WTC11 (cell line): ENCODE measurements at regions not wholly inside any gene's neighbourhood (a gene's known extent, or its start where the extent isn't known, plus 50 kb on each side); places are given as distances from the start of the nearest gene placed in this dataset.

Experiments used
- ATAC-seq: fragments of 200-7000 bp; cut with Tn5 transposase; 2 replicates; pipeline ENCODE4 v1.10.0; 2021; ENCODE audit warnings: mild to moderate bottlenecking, moderate library complexity
- CTCF ChIA-PET: fragments of 300-600 bp; sonication (Branson Sonifier 250); formaldehyde crosslinking; loops from one replicate; lab custom pipeline; 2021; ENCODE audit warnings: antibody characterized with exemption; lab: Charles Lee
- POLR2A ChIA-PET: fragments of 350-600 bp; sonication (Branson Sonifier 250); formaldehyde crosslinking; loops from one replicate; lab custom pipeline; 2021; ENCODE audit warnings: antibody characterized with exemption; lab: Charles Lee
- DNase-seq: peaks from one replicate; pipeline ENCODE4 v3.0.0; 2021; ENCODE audit warnings: low spot score
- H3K27ac Mint-ChIP-seq: 2 replicates; pipeline ENCODE4 v1.8.0; 2021; ENCODE audit warnings: mixed read lengths
- H3K27me3 Mint-ChIP-seq: 2 replicates; pipeline ENCODE4 v1.8.0; 2021; ENCODE audit warnings: low read depth, mild to moderate bottlenecking, moderate library complexity, mixed read lengths
- H3K36me3 Mint-ChIP-seq: 2 replicates; pipeline ENCODE4 v1.8.0; 2021; ENCODE audit warnings: mixed read lengths
- H3K4me1 Mint-ChIP-seq: 2 replicates; pipeline ENCODE4 v1.8.0; 2022; ENCODE audit warnings: mixed read lengths
- H3K4me3 Mint-ChIP-seq: 2 replicates; pipeline ENCODE4 v1.8.0; 2021; ENCODE audit warnings: mild to moderate bottlenecking, moderate library complexity, mixed read lengths
- H3K9me3 Mint-ChIP-seq: 2 replicates; pipeline ENCODE4 v1.8.0; 2021; ENCODE audit warnings: mixed read lengths
- ATF1 ChIP-seq: sonication (generic); formaldehyde crosslinking; IDR thresholded peaks from 2 replicates; pipeline ENCODE4 v1.8.1; 2023; ENCODE audit warnings: mild to moderate bottlenecking, moderate library complexity, missing genetic modification reagents
- CBFB ChIP-seq: sonication (generic); formaldehyde crosslinking; IDR thresholded peaks from 2 replicates; pipeline ENCODE4 v1.8.1; 2022; ENCODE audit warnings: mild to moderate bottlenecking, low read depth, missing genetic modification reagents
- CREB1 ChIP-seq: sonication (generic); formaldehyde crosslinking; IDR thresholded peaks from 2 replicates; pipeline ENCODE4 v1.8.0; 2023; ENCODE audit warnings: mild to moderate bottlenecking, missing genetic modification reagents
- NR3C1 ChIP-seq: sonication (generic); formaldehyde crosslinking; conservative IDR thresholded peaks from 2 replicates; pipeline ENCODE4 v1.8.1; 2023; ENCODE audit warnings: low read depth, mild to moderate bottlenecking, missing genetic modification reagents
- SP1 ChIP-seq: sonication (generic); formaldehyde crosslinking; conservative IDR thresholded peaks from 2 replicates; pipeline ENCODE4 v1.8.1; 2022; ENCODE audit warnings: missing genetic modification reagents
- ZBTB21 ChIP-seq: sonication (generic); formaldehyde crosslinking; IDR thresholded peaks from 2 replicates; pipeline ENCODE4 v1.8.1; 2023; ENCODE audit warnings: mild to moderate bottlenecking, missing genetic modification reagents, borderline replicate concordance
- ZNF416 ChIP-seq: fragments of 250-450 bp; sonication (Bioruptor Pico); IDR thresholded peaks from 2 replicates; pipeline ENCODE4 v1.9.0; 2021; ENCODE audit warnings: mild to moderate bottlenecking, inconsistent platforms
- ZNF423 ChIP-seq: fragments of 250-450 bp; sonication (Bioruptor Pico); IDR thresholded peaks from 2 replicates; pipeline ENCODE4 v2.1.2; 2022; ENCODE audit warnings: mild to moderate bottlenecking, moderate library complexity
- TF ChIP-seq, protein P1 (sequence below): sonication (generic); formaldehyde crosslinking; IDR thresholded peaks from 2 replicates; pipeline ENCODE4 v1.8.1; 2022; ENCODE audit warnings: low read depth, mild to moderate bottlenecking, moderate library complexity, missing genetic modification reagents, borderline replicate concordance
- TF ChIP-seq, protein P2 (sequence below): fragments of 250-450 bp; sonication (Bioruptor Pico); IDR thresholded peaks from 2 replicates; pipeline ENCODE4 v1.9.0; 2021; ENCODE audit warnings: moderate library complexity, mild to moderate bottlenecking, inconsistent platforms, borderline replicate concordance
- TF ChIP-seq, protein P3 (sequence below): fragments of 250-450 bp; sonication (Bioruptor Pico); IDR thresholded peaks from 2 replicates; pipeline ENCODE4 v1.9.0; 2021; ENCODE audit warnings: mild to moderate bottlenecking
- TF ChIP-seq, protein P4 (sequence below): fragments of 250-450 bp; sonication (Bioruptor Pico); IDR thresholded peaks from 2 replicates; pipeline ENCODE4 v2.1.2; 2022; ENCODE audit warnings: mild to moderate bottlenecking, moderate library complexity
- TF ChIP-seq, protein P5 (sequence below): sonication (generic); formaldehyde crosslinking; IDR thresholded peaks from 2 replicates; pipeline ENCODE4 v1.8.1; 2023; ENCODE audit warnings: mild to moderate bottlenecking, missing genetic modification reagents
- TF ChIP-seq, protein P6 (sequence below): sonication (generic); formaldehyde crosslinking; IDR thresholded peaks from 2 replicates; pipeline ENCODE4 v1.8.1; 2023; ENCODE audit warnings: mild to moderate bottlenecking, missing genetic modification reagents
- TF ChIP-seq, protein P7 (sequence below): sonication (generic); formaldehyde crosslinking; IDR thresholded peaks from 2 replicates; pipeline ENCODE4 v1.8.0; 2022; ENCODE audit warnings: mild to moderate bottlenecking, missing genetic modification reagents
- TF ChIP-seq, protein P8 (sequence below): fragments of 200-600 bp; IDR thresholded peaks from 2 replicates; pipeline ENCODE4 v1.8.0; 2022; ENCODE audit warnings: antibody characterized with exemption
- TF ChIP-seq, protein P9 (sequence below): sonication (generic); formaldehyde crosslinking; conservative IDR thresholded peaks from 2 replicates; pipeline ENCODE4 v1.8.1; 2023; ENCODE audit warnings: mild to moderate bottlenecking, low read depth, missing genetic modification reagents, moderate library complexity

DNA sequence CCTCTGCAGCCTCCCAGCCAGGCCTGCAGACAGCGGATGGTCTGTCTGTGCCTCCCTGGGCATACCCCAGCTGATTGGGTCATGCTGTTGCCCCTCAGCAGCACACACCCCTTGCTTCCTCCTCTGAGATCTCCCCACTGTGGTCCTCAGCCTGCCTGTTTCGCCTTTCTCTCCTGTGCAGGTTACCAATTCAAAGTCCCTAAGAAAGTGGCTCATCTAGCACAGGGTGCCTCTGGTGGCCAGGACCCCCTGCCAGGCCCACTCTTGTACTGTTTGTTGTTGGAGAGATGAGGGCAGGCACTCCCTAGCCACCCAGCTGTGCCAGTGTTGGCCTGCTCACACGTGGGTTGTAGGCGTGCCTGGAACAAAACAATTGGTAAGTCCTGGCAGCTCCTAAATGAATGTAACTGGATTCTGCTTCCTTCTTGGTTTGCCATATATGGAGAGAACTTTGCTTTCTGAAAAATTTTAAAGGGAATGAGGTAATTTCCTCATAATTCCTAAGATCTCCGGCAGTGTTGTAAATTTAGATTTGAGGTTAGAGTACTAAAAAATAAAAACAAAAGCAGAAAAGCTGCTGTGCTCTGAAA, 213.2 kb upstream of the IL12A start (continued):
- TF ChIP-seq, protein P1, sequence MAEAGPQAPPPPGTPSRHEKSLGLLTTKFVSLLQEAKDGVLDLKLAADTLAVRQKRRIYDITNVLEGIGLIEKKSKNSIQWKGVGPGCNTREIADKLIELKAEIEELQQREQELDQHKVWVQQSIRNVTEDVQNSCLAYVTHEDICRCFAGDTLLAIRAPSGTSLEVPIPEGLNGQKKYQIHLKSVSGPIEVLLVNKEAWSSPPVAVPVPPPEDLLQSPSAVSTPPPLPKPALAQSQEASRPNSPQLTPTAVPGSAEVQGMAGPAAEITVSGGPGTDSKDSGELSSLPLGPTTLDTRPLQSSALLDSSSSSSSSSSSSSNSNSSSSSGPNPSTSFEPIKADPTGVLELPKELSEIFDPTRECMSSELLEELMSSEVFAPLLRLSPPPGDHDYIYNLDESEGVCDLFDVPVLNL (CRISPR knock-in tag), result no peak
- TF ChIP-seq, protein P2, sequence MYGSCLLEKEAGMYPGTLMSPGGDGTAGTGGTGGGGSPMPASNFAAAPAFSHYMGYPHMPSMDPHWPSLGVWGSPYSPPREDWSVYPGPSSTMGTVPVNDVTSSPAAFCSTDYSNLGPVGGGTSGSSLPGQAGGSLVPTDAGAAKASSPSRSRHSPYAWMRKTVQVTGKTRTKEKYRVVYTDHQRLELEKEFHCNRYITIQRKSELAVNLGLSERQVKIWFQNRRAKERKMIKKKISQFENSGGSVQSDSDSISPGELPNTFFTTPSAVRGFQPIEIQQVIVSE (CRISPR knock-in tag), result no peak
- TF ChIP-seq SP1 (CRISPR knock-in tag) (no peak), CREB1 (CRISPR knock-in tag) (no peak), ZNF423 (CRISPR knock-in tag) (peak; percentile 64; the same call in 1 of the 2 replicates)
- TF ChIP-seq, protein P3, sequence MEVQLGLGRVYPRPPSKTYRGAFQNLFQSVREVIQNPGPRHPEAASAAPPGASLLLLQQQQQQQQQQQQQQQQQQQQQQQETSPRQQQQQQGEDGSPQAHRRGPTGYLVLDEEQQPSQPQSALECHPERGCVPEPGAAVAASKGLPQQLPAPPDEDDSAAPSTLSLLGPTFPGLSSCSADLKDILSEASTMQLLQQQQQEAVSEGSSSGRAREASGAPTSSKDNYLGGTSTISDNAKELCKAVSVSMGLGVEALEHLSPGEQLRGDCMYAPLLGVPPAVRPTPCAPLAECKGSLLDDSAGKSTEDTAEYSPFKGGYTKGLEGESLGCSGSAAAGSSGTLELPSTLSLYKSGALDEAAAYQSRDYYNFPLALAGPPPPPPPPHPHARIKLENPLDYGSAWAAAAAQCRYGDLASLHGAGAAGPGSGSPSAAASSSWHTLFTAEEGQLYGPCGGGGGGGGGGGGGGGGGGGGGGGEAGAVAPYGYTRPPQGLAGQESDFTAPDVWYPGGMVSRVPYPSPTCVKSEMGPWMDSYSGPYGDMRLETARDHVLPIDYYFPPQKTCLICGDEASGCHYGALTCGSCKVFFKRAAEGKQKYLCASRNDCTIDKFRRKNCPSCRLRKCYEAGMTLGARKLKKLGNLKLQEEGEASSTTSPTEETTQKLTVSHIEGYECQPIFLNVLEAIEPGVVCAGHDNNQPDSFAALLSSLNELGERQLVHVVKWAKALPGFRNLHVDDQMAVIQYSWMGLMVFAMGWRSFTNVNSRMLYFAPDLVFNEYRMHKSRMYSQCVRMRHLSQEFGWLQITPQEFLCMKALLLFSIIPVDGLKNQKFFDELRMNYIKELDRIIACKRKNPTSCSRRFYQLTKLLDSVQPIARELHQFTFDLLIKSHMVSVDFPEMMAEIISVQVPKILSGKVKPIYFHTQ (CRISPR knock-in tag), result no peak

DNA sequence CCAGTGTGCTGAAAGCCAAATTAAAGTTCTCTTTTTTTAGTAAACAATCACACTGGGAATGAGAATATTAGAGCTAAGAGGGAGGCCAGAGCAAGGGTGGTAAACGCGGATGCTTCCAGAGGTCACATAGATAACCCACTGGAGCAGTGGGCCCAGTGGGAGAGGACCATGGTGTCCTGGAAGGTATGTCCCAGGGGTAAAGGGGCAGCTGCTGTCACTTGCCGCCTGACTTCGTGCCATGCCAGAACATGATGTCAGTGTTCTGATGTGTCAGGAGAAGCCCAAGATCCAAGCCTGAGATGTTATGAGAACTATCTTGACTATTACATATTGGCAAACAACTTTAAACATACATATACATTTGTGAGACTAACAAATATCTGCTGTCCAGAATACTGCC, 211.9 kb upstream of the IL12A start:
- no peaks in the 10 kb centered on the region for H3K36me3 Mint-ChIP-seq
- POLR2A ChIA-PET, result no interaction called here
- H3K4me1 Mint-ChIP-seq, result peaks cover 19% of the 10 kb centered on the region
- no peaks in the 10 kb centered on the region for H3K27me3 Mint-ChIP-seq
- no peak overlapping the region for H3K27ac Mint-ChIP-seq
- CTCF ChIA-PET, result interaction anchor here (0.6 to 1.4 kb wide), 2 partner anchors 10 to 28 kb away, joined by 3 to 4 read pairs; no protein-coding TSS in a partner anchor
- no peak for ATAC-seq
- H3K9me3 Mint-ChIP-seq, result no peaks in the 10 kb centered on the region
- no peak overlapping the region for H3K4me3 Mint-ChIP-seq
- DNase-seq, result no peak
- TF ChIP-seq NR3C1, result no peak
- TF ChIP-seq ZBTB21, result no peak
- TF ChIP-seq, protein P4, sequence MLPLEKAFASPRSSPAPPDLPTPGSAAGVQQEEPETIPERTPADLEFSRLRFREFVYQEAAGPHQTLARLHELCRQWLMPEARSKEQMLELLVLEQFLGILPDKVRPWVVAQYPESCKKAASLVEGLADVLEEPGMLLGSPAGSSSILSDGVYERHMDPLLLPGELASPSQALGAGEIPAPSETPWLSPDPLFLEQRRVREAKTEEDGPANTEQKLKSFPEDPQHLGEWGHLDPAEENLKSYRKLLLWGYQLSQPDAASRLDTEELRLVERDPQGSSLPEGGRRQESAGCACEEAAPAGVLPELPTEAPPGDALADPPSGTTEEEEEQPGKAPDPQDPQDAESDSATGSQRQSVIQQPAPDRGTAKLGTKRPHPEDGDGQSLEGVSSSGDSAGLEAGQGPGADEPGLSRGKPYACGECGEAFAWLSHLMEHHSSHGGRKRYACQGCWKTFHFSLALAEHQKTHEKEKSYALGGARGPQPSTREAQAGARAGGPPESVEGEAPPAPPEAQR, result no peak
- TF ChIP-seq CBFB (CRISPR knock-in tag), result no peak
- TF ChIP-seq, protein P5, sequence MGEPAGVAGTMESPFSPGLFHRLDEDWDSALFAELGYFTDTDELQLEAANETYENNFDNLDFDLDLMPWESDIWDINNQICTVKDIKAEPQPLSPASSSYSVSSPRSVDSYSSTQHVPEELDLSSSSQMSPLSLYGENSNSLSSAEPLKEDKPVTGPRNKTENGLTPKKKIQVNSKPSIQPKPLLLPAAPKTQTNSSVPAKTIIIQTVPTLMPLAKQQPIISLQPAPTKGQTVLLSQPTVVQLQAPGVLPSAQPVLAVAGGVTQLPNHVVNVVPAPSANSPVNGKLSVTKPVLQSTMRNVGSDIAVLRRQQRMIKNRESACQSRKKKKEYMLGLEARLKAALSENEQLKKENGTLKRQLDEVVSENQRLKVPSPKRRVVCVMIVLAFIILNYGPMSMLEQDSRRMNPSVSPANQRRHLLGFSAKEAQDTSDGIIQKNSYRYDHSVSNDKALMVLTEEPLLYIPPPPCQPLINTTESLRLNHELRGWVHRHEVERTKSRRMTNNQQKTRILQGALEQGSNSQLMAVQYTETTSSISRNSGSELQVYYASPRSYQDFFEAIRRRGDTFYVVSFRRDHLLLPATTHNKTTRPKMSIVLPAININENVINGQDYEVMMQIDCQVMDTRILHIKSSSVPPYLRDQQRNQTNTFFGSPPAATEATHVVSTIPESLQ (CRISPR knock-in tag), result no peak
- TF ChIP-seq, protein P6, sequence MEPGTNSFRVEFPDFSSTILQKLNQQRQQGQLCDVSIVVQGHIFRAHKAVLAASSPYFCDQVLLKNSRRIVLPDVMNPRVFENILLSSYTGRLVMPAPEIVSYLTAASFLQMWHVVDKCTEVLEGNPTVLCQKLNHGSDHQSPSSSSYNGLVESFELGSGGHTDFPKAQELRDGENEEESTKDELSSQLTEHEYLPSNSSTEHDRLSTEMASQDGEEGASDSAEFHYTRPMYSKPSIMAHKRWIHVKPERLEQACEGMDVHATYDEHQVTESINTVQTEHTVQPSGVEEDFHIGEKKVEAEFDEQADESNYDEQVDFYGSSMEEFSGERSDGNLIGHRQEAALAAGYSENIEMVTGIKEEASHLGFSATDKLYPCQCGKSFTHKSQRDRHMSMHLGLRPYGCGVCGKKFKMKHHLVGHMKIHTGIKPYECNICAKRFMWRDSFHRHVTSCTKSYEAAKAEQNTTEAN (CRISPR knock-in tag), result no peak
- TF ChIP-seq, protein P7, sequence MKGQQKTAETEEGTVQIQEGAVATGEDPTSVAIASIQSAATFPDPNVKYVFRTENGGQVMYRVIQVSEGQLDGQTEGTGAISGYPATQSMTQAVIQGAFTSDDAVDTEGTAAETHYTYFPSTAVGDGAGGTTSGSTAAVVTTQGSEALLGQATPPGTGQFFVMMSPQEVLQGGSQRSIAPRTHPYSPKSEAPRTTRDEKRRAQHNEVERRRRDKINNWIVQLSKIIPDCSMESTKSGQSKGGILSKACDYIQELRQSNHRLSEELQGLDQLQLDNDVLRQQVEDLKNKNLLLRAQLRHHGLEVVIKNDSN (CRISPR knock-in tag), result no peak
- TF ChIP-seq, protein P8, sequence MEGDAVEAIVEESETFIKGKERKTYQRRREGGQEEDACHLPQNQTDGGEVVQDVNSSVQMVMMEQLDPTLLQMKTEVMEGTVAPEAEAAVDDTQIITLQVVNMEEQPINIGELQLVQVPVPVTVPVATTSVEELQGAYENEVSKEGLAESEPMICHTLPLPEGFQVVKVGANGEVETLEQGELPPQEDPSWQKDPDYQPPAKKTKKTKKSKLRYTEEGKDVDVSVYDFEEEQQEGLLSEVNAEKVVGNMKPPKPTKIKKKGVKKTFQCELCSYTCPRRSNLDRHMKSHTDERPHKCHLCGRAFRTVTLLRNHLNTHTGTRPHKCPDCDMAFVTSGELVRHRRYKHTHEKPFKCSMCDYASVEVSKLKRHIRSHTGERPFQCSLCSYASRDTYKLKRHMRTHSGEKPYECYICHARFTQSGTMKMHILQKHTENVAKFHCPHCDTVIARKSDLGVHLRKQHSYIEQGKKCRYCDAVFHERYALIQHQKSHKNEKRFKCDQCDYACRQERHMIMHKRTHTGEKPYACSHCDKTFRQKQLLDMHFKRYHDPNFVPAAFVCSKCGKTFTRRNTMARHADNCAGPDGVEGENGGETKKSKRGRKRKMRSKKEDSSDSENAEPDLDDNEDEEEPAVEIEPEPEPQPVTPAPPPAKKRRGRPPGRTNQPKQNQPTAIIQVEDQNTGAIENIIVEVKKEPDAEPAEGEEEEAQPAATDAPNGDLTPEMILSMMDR, result no peak
- TF ChIP-seq ZNF416 (CRISPR knock-in tag), result no peak
- TF ChIP-seq, protein P9, sequence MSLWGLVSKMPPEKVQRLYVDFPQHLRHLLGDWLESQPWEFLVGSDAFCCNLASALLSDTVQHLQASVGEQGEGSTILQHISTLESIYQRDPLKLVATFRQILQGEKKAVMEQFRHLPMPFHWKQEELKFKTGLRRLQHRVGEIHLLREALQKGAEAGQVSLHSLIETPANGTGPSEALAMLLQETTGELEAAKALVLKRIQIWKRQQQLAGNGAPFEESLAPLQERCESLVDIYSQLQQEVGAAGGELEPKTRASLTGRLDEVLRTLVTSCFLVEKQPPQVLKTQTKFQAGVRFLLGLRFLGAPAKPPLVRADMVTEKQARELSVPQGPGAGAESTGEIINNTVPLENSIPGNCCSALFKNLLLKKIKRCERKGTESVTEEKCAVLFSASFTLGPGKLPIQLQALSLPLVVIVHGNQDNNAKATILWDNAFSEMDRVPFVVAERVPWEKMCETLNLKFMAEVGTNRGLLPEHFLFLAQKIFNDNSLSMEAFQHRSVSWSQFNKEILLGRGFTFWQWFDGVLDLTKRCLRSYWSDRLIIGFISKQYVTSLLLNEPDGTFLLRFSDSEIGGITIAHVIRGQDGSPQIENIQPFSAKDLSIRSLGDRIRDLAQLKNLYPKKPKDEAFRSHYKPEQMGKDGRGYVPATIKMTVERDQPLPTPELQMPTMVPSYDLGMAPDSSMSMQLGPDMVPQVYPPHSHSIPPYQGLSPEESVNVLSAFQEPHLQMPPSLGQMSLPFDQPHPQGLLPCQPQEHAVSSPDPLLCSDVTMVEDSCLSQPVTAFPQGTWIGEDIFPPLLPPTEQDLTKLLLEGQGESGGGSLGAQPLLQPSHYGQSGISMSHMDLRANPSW (CRISPR knock-in tag), result no peak
- no peak for TF ChIP-seq ATF1 (CRISPR knock-in tag)
